GM18861 (cell line): ENCODE measurements at regions not wholly inside any gene's neighbourhood (a gene's known extent, or its start where the extent isn't known, plus 50 kb on each side); places are given as distances from the start of the nearest gene placed in this dataset.

Experiments used
- ATAC-seq: cut with Tn5 transposase; IDR thresholded peaks from one replicate; pipeline ENCODE4 v1.9.1; 2021; ENCODE audit not compliant: unreplicated experiment

DNA sequence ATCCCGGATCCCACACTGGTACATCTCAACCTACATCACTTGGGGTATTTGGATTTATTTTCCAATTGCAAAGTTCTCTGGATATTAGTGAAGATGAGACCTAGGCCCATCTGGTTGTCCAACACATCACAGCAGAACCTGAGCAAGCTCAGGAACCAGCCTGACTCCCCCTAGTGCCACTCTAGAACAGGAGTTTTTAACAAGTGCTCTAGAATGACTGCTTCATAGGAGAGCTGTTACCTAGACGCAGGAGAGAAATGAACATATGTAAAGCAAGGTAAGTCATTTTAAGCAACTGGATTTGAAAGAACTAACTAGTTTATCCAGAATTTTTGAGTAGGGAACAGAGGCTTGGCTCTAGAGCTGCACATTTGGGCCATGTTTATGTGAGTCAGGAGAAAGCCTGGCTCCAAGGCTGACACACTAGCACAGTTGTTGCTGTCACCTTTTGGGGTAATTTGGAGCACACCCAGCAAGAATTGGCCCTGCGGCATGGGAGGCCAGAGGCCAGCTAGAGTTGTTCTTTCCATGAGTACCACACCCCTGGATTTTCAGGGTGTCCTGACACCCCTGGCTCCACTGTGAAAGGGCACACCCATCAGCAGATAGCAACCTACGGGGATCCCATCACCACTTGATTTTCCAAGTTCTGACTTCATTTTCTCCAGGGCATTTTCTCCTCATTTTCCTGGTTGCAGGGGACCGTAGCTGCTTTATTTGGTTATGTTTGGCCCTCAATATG is 110.9 kb upstream of the LPAR1 start:
- ATAC-seq = no peak

DNA sequence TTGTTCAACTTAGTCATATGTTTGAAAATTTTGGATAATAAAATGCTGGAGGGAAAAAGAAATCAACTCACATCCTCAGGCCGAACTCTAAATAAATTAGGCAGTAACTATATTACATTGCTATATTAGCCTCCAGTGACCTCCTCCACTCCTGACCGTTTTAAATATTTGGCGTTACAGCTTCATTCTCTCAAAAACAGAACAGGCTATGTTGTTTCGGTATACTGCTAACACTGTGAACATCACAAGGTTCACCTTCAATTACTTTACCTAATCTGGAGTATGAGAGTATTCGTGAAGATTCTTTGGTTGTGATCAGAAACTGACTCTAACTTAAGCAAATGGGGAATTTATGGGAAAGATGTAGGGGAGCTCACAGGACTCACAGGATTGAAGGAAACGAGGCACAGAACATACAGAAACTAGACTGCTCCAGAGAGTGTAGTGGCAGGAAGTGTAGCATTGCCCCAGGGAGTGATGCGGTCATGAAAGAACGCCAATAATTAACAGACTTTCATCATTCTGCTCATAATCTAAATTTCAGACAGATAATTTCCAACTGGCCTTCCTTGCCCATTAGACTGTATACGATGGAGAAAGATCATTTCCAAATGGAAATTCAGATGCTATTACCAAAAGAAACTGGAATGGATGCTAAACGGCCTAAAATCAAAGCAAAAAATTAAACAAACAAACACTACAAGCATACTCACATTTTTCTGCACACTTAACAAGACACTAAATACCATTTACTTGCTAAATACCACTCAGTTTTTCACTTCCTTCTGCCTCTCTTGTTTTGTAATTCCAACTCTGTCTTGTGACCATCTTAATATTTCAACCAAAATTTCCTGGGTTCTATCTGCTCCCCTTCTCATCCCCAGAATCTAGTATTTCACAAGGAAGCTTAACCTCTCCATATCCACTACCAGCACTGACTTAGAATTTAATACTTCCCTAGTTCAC is 110.1 kb upstream of the LPAR1 start:
- peak; percentile 90 for ATAC-seq

DNA sequence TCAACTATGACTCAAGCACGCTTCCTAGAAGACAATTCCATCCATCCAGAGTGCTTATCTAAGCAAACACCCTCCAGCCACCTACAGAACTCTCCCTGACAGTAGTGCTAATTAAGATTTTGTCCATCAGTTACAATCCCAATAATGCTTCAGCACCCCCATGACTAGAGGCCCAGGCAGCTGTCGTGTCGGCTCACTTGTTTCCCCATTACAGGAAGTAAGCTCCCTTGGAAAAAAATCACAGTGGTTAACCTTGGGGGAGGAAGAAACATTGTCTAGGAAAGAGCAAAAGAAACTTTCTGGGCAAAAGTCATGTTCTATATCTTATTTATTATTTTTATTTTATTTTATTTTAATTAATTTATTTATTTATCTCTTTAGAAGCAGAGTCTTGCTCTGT is 108.8 kb upstream of the LPAR1 start:
- no peak for ATAC-seq

DNA sequence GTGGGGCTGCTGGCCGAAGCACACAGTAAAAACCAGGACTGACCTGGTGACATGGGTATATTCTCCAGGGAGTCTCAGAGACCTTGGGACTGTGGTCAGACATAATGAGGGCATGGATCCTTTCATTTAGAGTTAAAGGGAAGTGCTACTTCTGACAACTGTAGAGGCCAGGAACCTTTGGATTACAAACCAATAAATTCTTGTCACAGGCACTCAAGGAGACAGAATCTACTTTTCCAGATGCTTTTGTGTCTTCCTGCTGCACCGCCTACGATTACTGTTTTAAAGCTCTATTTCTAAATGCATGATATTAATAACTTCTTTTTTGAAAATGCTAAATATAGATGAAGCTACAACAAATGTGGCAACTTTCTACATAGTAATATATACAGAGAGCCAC is 106.5 kb upstream of the LPAR1 start:
- ATAC-seq = no peak

DNA sequence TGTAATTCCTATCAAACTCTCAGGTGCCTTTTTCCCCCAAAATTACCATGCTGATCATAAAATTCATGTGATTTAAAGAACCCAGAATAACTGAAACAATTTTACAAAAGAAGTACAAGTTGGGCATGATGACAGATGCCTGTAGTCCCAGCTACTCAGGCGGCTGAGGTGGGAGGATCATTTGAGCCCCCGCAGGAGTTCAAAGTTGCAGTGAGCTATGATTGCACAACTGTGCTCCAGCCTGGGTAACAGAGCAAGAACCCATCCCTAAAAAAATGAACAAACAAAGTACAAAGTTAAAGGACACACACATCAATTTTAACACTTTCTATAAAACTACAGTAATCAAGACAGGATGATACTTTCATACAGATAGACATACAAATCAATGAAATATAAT is 97.9 kb upstream of the LPAR1 start:
- ATAC-seq = no peak

DNA sequence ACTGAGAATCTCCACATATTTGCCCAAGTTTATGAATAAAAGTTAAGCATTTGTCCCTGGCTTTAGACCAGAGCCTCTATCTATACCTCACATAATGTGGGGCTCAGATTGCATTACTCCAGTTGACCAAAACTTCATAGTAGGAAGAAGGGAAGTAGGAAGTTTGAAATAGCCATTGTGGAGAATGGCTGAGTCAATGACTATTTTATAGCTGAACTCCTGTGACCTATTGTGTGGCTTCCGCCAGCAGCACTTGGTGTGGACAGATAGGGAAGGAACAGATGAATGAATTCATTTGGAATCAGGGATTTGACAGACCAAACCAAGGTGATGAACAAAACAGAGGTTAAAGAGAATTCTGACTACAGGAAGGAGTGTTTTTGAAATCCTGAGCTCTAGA is 92.9 kb upstream of the LPAR1 start:
- no peak for ATAC-seq

DNA sequence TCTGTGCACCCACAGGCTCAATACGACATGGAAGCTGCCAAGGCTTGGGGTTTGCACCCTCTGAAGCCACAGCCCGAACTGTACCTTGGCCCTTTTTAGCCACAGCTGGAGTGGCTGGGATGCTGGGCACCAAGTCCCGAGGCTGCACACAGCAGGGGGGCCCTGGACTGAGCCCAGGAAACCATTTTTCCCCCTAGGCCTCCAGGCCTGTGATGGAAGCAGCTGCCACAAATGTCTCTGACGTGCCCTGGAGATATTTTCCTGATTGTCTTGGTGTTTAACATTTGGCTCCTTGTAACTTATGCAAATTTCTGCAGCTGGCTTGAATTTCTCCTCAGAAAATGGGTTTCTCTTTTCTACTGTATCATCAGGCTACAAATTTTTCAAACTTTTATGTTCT is 82.3 kb upstream of the LPAR1 start:
- no peak for ATAC-seq

DNA sequence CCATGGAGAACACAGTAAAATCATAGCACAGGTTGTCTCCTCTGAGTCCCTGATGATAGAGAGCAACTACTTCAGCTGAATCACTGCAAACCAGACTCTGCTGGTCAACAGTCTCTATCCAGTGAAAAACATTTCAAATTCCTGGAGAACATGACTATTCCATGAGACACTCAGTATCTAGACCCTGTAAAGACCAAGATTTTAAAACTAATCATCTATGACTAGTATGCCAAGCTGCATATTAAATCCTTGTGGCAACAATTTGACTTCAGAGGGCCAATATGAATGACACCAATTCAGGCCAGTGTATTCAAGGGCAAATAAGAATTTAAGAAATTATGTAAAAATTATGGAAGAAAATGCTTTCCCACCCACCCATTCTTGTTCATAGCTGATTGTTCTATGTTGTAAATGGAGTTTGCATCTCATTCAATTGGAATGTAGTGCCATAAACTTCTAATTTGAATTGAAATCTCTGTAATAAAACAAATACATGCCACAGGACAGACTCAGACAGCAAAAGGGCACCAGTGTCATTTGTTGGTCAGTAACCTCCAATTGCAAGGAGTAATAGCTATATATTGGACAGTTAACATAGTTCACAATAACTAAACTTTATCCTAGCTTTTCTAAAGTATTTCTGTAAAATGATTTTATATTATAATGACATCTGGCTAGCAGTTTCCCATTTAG is 80.1 kb upstream of the LPAR1 start:
- no peak for ATAC-seq

DNA sequence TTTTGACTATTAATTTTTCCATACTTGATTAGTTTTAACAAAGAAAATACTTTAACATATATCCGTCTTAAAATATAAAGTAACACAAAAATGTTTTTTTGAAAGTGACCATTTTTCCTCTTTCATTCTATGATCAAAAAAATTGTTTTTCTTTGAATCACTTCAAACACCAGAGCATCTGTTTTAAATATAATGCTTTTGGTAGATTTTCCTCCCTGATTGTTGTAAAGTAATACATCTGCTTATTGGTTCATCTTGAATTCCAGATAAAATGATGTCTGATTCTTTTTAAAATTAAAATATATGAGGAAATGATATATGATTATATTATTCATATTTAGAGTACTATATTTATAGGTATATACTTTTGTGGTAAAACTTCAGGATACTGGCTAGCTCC is 76.2 kb upstream of the LPAR1 start:
- ATAC-seq = no peak

DNA sequence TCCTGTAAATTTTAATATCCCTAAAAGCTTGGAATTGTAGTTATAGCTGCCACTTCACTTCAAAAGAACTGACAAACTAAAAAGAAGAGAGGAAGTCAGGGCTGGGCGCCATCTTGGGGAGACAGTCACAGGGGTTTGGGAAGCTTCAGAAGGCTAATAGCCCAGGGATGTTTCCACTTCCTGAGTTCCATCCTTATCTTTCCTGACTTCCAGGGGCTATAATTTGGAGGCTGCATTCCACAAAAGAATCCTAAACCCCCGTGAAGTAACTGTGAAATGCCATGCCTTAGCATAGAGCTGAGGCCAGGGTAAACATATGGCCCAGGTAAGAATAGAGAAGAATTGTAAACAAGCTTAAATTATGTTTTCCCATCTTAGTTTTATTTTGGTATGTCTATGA is 75.4 kb upstream of the LPAR1 start:
- ATAC-seq = no peak

DNA sequence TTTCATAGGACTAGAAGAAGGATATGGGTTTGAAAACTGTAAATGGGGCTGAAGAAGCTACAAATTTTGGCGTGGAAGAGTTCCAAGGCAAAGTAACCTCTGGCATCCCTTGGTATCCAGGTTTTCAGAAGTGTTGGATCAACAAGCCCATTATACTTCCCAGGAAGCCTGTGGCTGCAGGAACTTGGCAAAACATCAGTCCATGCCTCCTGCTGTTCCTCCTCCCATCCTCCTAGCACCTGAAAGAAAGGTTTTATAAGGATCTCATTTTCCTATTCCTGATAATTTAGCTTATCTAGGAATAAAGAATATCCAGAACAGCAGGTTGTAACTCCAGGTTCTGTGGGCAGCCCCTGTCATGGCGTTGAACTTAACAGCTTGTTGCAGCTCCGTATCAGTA is 72.5 kb upstream of the LPAR1 start:
- no peak for ATAC-seq

DNA sequence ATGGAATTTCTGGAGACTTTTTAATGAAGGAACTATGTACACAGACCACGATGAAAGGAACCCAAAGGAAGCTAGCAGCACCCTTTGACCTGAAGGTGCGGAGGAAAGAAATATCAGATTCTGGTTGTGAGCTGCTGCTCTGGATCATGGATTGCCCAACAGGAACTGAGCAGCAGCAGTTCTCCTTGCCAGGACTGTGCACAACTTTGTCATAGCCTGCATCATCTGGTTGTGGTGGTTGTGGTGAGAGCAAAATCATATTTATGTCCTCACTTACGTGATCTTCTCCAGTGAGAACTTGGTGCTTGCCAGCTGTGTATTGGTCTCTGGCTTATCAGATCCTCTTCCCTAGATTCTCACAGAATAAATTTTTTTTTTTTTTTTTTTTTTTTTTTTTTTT is 70.7 kb upstream of the LPAR1 start:
- ATAC-seq = no peak

DNA sequence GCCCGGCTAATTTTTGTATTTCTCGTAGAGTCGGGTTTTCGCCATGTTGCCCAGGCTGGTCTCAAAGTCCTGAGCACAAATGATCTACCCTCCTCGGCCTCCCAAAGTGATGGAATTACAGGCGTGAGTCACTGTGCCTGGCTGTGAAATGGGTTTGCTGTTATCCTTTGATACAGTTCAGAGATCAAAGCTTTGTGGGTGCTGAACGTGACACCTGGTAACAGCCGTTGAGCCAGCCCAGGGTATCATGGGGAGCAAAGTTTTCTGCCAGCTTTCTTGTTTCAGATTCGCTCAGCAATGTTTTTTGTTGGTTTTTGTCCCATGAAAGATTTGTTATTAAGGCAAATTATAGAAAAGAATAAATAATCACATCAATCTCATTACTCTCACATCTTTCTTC is 68.9 kb upstream of the LPAR1 start:
- no peak for ATAC-seq

DNA sequence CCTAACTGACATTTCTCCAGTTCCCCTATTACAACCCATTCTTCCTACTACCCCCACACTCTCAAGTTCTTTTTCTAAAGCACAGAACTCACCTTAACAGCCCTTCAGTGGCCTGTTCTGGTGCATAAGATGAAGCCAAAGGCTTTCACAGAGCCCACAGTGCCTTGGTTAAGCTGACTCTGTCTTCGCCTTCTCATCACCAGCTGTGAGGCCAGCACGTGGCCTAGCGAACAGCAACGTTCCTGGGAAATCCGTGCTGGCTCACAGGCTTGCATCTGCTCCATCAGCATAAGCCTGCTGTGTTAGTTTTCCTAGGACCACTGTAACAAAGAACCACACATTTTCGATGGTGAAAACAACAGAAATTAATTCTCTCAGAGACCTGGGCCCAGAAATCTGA is 67.9 kb upstream of the LPAR1 start:
- no peak for ATAC-seq

DNA sequence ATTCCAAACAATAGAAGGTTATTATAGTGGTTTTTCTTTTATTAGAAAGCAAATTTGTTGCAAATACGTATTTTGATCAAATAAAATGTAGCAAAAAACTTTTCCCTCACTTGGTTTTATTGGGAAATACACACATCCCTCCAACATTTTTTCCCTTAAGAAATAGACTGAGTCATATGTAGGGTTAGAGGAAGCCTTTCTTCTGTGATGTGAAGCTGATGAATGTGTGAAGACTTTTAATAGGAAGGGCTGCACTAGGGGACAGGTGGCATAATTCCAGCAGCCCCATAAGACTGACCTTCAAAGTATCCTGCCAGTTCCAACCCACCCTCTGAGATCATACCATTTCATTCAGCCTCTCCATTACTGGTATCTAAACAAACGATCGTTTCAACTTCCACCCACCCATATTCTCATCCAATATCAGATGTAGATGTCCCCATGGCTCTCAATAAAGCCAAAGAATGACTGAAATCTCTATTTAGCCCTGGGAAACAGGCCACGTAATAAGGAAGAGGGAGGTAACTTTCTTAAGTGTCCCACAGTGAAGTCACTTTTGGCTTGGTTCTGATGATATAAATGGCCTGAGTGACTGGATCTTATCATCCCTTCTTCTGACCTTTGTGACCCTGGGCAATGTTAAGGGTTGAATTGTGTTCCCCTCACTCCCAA is 64.7 kb upstream of the LPAR1 start:
- ATAC-seq = no peak

DNA sequence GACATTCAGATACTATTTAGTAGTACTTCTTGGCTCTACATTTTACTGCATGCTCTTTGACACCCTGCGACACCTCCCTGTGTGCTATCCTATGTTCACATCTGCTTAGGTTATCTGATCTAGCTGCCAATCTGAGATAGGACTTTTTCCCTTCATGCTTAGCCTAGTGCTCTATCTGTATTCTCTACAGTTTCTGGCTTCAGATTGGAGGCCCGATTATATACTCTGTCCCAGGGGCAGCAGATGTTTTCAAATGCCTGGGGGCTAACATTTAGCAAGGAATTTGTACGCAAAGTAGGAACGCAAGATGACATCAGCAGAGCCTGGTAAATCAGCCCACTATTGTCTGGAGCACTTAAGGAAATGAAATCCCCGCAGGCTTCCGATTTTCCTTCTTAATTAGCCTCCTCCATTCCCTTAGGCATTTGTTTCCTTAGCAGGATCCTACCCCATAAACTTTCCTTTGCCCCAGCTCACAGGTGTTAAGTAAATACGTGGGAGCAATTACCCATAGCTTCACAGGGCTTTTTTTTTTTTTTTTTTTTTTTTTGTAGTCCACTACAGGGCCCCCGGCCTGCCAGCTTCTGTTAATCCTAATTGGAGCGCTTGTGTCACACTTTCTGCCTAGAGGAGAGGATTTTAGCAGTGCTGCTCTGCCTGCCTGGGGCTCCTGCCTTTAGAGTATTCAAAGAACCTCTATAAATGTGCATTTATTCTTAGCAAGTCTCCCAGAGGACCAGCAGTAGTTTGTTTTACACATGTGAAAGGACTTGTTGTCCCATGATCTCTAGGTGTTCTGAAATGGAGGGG is 61.1 kb upstream of the LPAR1 start:
- no peak for ATAC-seq

DNA sequence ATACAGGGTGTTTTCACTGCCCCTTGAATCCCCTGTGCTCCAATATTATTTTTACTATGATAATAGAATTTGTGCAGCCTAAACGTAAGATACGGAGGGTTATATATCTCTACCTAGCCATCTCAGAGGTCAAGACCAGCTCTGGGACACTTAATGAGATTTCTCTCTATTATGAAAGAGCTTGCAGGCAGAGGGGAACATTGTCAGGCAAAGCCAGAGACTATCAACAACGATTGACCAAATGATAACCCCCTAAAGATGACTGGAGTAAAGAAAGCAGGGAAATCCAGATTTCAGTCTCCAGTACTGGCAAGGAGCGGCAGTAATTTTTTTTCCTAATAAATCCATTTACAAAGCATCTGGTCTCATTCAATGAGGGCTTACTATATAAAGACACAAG is 59.8 kb upstream of the LPAR1 start:
- no peak for ATAC-seq

DNA sequence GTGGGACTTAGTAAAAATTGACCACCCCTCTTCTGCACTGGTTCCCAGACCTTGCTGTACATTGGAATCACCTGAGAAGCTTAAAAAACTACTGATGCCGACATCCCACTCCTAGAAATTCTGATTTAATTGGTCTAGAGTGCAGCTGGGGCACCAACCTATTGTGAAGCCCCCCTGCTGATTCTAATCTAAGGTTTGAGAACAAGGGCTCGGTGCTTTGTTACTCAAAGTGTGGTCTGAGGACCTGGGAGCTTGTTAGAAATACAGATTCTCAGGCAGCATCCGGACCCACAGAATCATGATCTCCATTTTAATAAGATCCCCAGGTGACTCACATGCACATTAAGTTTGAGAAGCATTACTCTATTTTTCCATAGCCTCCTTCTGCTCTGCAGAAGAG is 57.8 kb upstream of the LPAR1 start:
- no peak for ATAC-seq

DNA sequence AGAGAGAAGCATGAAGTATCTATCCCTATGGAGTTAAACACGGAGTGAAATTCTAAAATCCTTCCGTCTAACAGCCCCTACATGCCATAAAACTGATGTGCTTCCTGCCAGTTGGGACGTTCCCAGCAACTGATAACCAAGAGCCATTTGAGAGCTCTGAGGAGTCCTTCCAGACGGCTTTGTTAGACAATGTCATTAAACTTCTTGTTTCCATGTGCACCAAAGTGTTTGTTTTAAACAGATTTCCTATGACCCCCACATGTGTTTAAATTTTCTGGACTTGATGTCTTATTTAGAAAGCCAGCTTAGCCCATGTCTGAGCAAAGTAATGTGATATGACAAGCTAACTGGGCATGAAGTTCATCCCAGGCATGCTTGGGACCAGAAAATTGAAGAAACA is 57.2 kb upstream of the LPAR1 start:
- ATAC-seq = no peak

DNA sequence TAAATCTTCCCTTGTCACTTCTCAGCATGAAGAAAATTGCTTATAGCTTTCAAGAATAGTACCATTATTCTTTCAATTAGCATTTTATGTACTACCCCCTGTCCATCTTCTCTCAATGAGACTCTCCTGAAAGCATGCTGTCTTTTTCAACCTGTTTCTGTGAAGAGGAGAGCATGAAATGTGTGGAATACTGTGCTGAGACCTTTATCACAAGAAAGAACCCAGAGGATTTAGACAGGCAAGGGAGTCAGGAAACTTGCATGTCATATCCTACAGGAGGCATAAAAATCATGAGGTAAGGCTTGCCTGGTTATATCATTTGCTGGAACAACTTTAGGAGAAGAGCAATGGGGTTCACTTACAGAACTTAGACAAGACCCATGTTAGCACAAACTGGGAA is 56.7 kb upstream of the LPAR1 start:
- no peak for ATAC-seq
